ENCODE measurements at regions not wholly inside any gene's neighbourhood (a gene's known extent, or its start where the extent isn't known, plus 50 kb on each side); places are given as distances from the start of the nearest gene placed in this dataset.

GRCh38 chr16:5366126-5366525 lies 268.5 kb upstream of the EEF2KMT start:
- TF ChIP-seq, protein P1, sequence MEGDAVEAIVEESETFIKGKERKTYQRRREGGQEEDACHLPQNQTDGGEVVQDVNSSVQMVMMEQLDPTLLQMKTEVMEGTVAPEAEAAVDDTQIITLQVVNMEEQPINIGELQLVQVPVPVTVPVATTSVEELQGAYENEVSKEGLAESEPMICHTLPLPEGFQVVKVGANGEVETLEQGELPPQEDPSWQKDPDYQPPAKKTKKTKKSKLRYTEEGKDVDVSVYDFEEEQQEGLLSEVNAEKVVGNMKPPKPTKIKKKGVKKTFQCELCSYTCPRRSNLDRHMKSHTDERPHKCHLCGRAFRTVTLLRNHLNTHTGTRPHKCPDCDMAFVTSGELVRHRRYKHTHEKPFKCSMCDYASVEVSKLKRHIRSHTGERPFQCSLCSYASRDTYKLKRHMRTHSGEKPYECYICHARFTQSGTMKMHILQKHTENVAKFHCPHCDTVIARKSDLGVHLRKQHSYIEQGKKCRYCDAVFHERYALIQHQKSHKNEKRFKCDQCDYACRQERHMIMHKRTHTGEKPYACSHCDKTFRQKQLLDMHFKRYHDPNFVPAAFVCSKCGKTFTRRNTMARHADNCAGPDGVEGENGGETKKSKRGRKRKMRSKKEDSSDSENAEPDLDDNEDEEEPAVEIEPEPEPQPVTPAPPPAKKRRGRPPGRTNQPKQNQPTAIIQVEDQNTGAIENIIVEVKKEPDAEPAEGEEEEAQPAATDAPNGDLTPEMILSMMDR (IDR thresholded peaks at IDR 0.05) = no peak
- no peak for TF ChIP-seq POLR2A (IDR thresholded peaks at IDR 0.05)
